ENCODE measurements at regions not wholly inside any gene's neighbourhood (a gene's known extent, or its start where the extent isn't known, plus 50 kb on each side); places are given as distances from the start of the nearest gene placed in this dataset.
"Not testable (repeated sequence)": the region's sequence is repeated elsewhere in the genome, so short reads cannot be mapped to it uniquely, and the experiment has no call there.

GRCh38 chr2:35820391-35820790 is 535.2 kb upstream of the CRIM1 start:
- DNase-seq (ENCODE audit: low read depth in 2 of 2) = no peak

DNA sequence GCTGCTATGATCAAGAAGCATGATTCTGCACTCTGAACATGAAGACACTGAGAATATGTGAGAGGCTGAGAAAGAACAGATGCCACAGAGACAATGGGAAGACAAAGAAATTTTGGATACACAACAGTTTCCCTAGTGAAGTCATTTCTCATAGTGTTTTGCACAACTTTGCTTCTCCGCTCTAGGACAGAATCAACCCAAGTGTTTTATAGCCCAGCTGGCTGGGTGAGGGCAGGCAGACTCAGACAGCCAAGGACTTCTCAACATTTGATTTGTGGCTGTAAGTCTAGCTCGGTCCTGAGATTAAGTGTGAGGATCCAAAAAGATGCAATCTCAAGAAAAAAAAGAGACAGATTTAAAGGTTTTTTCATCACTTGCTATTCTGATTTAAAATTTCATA is 536.5 kb upstream of the CRIM1 start:
- no peak for DNase-seq (ENCODE audit: low read depth in 2 of 2)

DNA sequence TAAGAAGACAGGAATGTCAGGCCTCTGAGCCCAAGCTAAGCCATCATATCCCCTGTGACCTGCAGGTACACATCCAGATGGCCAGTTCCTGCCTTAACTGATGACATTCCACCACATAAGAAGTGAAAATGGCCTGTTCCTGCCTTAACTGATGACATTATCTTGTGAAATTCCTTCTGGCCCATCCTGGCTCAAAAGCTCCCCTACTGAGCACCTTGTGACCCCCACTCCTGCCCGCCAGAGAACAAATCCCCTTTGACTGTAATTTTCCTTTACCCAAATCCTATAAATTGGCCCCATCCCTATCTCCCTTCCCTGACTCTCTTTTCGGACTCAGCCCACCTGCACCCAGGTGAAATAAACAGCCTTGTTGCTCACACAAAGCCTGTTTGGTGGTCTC is 537.2 kb upstream of the CRIM1 start:
- not testable (repeated sequence) for DNase-seq (ENCODE audit: low read depth in 2 of 2)

DNA sequence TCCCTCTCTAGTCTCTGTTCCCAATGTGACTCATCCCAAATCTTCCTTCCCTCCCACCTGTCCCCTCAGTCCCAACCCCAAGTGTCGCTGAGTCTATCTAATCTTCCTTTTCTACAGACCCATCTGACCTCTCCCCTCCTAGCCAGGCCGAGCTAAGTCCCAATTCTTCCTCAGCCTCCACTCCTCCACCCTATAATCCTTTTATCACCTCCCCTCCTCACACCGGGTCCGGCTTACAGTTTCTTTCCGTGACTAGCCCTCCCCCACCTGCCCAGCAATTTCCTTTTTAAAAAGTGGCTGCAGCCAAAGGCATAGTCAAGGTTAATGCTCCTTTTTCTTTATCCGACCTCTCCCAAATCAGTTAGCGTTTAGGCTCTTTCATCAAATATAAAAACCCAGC is 541.0 kb upstream of the CRIM1 start:
- DNase-seq (ENCODE audit: low read depth in 2 of 2) = not testable (repeated sequence)

DNA sequence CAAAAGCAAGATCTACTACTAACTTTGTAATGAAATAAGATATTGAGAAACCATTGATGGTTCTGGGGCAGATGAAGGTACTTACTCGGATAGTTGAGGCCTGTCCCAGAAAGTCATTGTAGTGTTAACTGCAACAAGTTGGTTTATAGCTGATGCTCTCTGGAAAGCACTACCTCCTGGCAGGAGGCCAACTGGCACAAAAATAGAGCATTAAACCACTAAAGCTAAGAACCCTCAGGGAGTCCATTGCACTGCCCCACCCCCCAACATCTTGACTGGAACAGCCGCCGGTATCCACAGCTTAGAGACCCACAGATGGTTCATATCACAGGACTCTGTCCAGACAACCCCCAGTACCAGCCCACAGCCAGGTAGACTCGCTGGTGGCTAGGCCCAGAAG is 552.5 kb upstream of the CRIM1 start:
- DNase-seq (ENCODE audit: low read depth in 2 of 2) = no peak

DNA sequence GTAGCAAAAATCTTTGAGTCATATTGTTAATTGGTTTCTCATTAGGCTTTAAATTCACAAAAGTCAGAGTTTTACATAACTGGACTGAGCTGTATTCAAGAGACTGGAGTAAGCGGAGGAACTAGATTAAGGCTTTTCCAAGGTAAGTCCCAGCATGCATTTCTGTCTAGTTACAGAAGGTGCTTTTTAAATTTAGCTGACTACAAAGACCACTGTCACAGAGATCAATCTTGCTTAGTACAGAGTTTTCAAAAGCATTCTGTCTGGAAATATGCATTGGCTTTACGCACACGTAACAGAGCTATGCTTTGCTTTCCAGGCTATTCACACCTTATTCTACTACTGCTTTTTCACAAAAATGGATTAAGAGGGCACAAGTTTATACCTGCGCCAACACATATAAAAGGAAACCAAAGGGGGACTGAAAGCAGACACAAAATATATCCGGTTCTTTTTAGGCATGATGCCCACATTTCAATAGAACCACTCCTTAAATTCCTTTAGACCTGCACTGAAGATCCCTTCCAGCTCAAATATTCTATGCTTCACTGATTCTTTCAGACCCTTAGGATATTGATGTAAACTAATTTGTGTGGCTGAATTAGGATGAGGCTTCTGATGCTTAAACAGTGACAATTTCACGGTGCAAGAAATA is 560.7 kb upstream of the CRIM1 start:
- no peak for DNase-seq (ENCODE audit: low read depth in 2 of 2)

- no peak for DNase-seq (ENCODE audit: low read depth in 2 of 2)
These were observed 565.3 kb upstream of the CRIM1 start for GRCh38 chr2:35790292-35790691.

GRCh38 chr2:35788543-35788942 is 567.0 kb upstream of the CRIM1 start:
- DNase-seq (ENCODE audit: low read depth in 2 of 2) = no peak

GRCh38 chr2:35787302-35788031 is 568.1 kb upstream of the CRIM1 start:
- DNase-seq (ENCODE audit: low read depth in 2 of 2) = peak; percentile 21 to 68

- no peak for DNase-seq (ENCODE audit: low read depth in 2 of 2)
These were observed 570.0 kb upstream of the CRIM1 start for GRCh38 chr2:35785564-35785963.

DNA sequence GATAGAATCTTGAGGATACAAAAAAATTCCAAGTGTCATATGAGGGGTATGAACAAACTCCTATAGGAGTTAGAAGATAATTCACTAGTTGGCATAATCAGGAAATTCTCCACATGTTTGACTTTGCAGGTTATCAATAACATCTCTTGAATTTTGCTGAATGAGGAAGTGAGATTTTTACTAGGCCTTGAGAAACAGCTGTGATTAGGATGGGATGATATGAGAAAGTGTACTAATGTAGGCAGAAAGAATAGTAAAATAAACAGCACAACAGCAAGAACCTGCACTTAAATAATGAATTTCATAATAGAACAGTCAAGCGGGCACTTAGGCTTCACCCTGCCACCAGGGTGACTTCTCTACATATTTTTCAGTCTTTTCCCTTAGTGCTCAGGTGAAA is 570.8 kb upstream of the CRIM1 start:
- DNase-seq (ENCODE audit: low read depth in 2 of 2) = no peak

- DNase-seq (ENCODE audit: low read depth in 2 of 2) = no peak
These were observed 571.9 kb upstream of the CRIM1 start for GRCh38 chr2:35783723-35784122.

DNA sequence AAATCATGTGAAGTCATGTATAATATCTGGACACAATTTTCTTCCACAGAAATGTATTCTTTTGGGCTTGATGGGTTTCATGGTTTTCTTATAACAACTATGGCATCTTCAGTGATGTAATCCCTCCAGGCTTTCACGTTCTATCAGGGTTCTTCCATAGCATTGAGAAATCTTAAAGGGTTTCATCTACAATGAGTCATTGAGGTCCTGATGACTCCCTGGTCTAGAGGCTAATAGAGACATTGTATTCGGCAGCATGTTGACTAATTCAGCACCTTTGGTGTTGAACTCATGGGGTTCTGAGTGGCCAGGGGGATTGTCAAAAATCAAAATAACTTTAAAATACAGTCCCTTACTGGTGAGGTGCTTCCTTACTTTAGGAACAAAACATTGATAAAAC is 614.0 kb upstream of the CRIM1 start:
- no peak for DNase-seq (ENCODE audit: low read depth in 2 of 2)

GRCh38 chr2:35731674-35732073 is 623.9 kb upstream of the CRIM1 start:
- no peak for DNase-seq (ENCODE audit: low read depth in 2 of 2)

GRCh38 chr2:35714883-35715282 is 640.7 kb upstream of the CRIM1 start:
- no peak for DNase-seq (ENCODE audit: low read depth in 2 of 2)

DNA sequence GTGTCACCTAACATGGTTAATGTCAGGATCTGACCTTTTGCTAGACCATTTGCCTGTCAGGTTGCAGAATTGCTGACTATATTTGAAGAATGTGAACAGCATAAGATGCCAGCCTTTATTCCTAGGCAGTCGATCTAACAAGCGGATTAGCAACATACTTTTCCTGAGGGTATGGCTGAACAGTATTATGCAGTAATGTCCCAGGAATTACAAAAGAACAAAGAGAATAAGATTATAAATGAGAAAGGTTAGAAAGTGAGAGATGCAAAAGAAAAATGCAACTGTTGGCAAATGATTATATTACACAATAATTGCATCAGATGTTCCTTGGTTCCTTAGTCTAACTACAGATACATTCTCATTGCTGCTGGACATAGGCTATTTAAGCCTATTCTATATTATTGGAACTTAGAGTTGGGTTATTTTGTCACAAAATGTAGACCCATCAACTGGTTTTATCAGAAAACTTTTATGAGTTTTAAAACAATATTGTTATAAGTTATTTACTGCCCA is 647.1 kb upstream of the CRIM1 start:
- DNase-seq (ENCODE audit: low read depth in 2 of 2) = no peak

- no peak for DNase-seq (ENCODE audit: low read depth in 2 of 2)
These were observed 667.3 kb upstream of the CRIM1 start for GRCh38 chr2:35688309-35688708.

GRCh38 chr2:35651688-35652323 is 703.8 kb upstream of the CRIM1 start:
- DNase-seq (ENCODE audit: low read depth in 2 of 2) = no peak

DNA sequence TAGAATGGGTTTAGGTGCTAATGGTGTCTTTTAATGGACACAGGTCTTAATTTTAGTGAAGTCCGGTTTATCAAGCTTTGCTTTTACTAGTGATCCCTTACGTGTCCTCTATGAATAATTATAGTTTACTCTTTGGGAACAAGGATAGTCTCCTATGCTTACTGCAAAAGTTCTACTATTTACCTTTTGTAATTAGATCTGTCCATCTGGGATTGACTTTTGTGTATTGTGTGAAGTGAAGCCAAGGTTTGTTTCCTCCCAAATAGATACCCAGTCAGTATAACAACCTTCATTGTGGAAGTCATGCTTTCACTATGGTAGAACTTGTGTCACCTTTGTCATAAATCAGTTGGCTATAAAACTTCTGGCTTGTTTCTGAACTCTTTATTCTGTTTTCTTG is 740.9 kb upstream of the CRIM1 start:
- DNase-seq (ENCODE audit: low read depth in 2 of 2) = no peak

DNA sequence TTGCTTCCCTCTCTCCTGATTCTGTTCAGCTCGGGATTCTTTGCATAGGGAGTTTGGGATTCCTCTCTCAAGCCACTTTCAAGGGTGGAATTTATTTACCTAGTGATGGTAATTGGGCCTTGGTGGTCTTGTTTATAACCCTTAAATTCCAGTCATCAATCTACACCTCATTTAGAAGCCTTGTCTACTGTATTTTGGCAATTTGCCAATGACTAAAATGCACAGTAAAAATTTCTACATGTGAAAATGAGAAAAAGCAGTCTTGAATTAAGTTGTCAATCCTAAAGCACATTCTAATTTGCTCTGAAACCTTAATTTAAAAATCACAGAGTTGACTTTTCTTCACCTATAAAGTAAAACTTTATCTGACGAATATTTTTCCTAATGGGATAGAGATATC is 749.2 kb upstream of the CRIM1 start:
- no peak for DNase-seq (ENCODE audit: low read depth in 2 of 2)

DNA sequence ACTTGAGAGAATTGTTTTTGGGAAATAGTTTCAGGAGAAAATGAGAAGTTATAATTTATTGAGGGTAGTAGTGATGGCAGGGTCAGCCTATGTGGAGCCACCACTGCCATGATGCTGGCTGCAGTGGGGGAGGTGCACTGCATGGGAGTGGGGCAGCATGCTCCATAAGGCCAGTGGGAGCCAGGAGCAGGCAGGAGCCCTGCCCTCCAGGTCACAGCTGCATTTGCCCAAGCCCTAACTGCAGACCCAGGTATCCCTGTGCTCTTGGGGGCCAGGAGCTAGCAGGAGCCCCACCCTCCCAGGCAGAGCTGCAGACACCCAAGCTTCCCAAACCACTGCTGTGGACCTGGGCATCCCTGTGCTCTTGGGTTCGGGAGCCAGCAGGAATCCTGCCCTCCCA is 757.3 kb upstream of the CRIM1 start:
- DNase-seq (ENCODE audit: low read depth in 2 of 2) = no peak

GRCh38 chr2:35591886-35592285 is 763.7 kb upstream of the CRIM1 start:
- no peak for DNase-seq (ENCODE audit: low read depth in 2 of 2)

DNA sequence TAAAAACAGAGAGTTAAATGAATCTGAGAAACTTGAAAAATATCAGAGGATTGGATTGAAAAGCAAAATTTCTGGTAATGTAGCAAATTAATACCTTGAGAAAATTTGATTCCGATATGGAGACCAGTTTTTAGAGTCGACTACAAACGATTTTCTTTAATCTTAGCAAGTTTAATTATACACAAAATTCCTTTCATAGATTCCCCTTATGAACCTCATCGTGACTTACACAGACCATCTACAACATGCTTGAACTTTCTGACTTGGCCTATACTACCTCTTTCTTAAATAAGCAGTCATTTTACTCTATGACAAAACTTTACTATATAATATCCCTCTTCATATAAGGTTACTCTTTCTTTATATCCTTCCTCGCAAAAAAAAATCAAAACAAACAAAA is 769.6 kb upstream of the CRIM1 start:
- no peak for DNase-seq (ENCODE audit: low read depth in 2 of 2)

Data from lung microvascular endothelial cell (primary cell).